Activated effector memory CD4-positive, alpha-beta T cell treated with anti-CD3 and anti-CD28 coated beads, Interleukin-2, amount 50 U/mL, for 16 hours (primary cell): ENCODE measurements at regions not wholly inside any gene's neighbourhood (a gene's known extent, or its start where the extent isn't known, plus 50 kb on each side); places are given as distances from the start of the nearest gene placed in this dataset.
"Not testable (repeated sequence)": the region's sequence is repeated elsewhere in the genome, so short reads cannot be mapped to it uniquely, and the experiment has no call there.

Experiments used
- DNase-seq: peaks from one replicate; pipeline ENCODE4 v3.0.0-alpha.2; 2020

DNA sequence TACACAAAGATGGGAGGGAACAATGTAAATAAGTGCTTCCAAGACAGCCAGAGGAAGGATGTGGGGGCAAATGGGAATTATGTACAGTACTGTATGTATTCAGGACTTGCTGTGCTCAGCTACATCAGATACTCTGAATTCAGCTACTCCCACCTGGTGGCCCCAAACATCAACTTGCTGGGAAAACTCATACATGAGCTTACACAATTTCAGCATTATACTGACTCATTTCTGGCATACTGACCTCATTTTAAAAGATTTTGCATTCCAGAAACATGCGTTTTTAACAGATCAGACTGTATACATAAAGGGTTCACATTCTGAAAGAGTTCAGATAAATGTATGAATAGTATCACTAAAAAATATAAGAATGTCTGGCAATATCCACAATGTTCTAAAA lies 59.7 kb downstream of the GPX5 start:
- DNase-seq: no peak

GRCh38 chr6:28586324-28586723 lies 60.6 kb downstream of the GPX5 start:
- DNase-seq: no peak

DNA sequence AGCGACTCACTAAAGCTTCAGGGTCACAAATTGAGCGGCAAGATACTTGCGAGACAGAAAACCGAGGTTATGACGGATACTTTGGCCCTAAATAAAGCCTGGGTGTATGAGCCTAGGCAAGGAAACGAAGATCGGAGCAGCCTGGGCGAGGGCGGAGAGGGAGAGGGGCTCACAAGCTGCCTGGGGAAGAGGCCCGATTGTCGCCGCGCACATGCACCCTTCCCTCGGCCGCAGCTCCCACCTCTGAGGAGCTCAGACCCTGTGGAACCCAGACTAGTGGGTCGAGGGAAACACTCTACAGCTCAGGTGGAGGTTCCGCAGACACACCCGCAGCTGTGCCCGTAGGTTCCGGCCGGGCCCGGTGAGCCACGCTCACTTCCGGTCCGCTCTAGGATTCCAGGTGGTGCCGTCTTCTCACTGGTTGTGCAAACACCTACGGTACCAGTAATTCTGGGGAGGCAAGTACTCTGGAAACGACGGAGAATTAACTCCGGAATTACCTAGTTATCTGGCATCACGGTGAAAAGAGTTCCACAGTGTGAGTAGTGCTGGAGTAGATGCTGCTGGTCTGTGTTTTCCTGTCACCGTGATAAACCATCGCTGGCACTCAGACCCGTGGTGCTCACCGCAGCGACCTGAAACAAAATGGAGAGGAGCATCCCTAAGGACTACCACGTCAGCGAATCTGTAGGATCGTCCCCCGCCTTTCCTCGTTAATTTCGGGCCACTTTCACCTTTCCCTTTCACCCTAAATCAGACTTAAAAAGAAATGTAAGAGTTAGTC lies 61.5 kb downstream of the GPX5 start:
- peak; percentile 83 for DNase-seq

GRCh38 chr6:28587746-28588075 lies 62.0 kb downstream of the GPX5 start:
- DNase-seq: no peak

DNA sequence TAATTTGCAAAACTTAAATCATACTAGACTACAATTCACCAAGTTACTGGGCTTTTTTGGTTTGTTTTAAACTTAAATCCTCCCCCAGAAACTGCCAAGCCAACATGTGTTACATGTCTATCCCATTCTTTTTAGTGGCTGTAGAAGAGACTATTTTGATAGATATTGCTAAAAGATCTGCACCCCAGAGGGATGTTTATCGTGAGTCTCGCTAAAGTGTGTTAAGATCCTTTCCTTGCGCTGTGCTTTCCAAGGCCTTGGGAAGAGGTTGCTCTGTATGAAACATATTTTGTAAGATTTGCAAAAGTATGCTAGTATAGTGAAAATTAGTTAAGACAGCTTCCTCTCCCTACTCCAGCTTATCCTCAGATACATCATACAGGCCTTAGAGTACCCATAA lies 63.0 kb downstream of the GPX5 start:
- DNase-seq: no peak

DNA sequence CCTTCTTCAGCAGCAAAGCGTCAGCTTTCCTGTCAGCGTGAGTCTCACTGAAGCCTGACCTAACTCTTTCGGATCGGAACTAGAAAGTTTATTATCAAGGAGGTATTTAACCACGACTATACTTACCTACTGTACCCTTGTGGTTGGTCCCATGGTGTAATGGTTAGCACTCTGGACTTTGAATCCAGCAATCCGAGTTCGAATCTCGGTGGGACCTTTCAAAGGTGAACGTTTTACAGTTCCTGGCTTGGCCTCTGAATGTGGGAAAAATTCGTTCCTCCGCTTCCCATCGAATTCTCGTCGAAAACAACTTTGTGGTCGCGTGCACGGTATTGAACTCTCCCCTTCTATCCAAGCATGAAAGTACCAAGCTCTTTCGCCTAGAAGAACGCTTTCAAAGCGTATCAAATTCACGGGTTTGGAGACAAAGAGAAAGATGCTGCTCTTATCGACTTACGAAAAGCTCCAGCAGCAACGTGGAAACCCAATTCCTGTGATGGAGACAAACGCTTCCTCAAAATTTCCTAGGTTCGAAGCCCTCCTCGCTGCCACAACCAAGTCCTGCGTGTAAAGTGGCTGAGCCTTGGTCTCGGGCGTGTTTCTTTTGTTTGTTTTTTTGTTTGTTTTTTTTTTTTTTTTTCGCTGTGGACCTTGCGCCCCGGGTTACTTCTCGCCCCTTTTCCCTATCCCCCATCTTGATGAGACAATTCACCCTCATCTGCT lies 63.7 kb downstream of the GPX5 start:
- DNase-seq: no peak

DNA sequence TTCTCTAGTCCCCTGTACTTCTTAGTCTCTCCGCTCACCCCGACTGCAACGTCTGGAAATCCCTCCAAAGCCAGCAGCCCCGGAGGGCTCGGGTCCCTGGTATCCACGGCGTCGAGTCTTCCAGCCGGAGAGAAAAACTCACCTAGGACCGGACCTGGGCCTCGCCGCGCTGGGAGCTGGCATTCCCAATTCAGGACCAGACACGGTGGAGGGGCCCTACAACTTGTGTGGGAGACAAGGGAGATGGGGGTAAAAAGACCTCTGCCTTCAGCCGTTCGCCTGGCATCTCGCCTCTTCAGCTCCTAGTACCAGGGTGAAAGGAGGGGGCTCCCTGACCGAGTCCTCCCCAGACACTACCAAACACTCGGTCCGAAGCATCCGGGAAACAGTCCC lies 64.3 kb downstream of the GPX5 start:
- no peak for DNase-seq

DNA sequence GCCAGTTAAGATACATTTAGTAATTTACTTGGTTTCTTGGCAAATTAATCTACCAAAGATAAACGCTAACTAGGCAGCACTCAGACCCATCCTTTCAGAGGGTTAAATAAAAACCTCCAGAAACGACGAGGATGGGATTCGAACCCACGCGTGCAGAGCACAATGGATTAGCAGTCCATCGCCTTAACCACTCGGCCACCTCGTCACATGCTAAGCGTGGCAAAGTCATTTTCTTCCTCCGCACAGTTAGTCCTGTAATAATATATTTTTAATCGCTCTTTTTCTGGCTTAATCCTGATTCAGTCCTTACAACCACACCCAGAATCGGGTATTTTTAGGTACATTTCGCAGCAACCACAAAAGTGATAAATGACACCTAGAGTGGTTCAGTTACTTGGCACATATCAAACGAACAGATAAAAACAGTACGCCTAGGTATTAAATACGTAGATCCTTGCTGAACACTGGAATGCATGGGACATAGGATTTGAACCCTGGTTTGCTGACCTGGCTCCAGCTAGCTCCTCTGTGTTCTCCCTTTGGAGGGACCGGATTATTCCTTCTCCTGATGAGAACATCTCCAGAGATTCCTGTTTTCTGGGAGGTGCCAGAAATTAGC lies 71.6 kb downstream of the GPX5 start:
- no peak for DNase-seq

DNA sequence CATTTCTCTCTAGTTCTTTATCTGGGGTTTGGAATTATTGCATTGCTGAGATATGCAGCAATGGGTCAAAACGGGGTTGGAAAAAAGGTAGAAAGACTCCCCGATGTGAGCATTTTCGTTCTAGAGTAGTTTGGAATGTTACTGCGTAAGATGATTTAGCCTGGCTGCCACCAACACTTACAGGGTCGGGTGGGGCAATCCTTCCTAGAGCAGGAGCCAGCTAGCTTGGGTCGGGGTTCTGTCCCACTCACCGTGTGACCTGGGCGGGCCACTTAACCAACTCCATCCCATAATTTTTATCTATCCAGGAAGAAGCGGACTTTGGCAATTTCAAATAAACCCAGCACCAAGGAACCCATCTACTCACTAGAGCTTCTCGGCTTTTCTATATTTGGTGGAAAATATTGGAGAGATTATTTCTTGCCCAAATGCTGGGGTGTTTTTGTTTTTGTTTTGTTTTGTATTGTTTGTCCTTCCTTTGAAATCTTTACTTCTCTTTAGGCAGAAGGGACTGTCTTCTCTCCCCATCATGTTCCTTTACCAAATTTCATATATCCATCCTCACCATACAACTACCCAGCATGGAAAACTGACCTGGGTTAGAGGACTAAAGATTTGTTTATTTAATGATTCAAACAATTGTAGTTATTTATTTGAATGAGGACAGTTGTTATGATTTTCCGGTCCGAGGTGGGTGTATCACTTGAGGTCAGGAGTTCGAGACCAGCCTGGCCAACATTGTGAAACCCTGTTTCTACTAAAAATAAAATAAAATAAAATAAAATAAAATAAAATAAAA lies 72.4 kb downstream of the GPX5 start:
- no peak for DNase-seq

DNA sequence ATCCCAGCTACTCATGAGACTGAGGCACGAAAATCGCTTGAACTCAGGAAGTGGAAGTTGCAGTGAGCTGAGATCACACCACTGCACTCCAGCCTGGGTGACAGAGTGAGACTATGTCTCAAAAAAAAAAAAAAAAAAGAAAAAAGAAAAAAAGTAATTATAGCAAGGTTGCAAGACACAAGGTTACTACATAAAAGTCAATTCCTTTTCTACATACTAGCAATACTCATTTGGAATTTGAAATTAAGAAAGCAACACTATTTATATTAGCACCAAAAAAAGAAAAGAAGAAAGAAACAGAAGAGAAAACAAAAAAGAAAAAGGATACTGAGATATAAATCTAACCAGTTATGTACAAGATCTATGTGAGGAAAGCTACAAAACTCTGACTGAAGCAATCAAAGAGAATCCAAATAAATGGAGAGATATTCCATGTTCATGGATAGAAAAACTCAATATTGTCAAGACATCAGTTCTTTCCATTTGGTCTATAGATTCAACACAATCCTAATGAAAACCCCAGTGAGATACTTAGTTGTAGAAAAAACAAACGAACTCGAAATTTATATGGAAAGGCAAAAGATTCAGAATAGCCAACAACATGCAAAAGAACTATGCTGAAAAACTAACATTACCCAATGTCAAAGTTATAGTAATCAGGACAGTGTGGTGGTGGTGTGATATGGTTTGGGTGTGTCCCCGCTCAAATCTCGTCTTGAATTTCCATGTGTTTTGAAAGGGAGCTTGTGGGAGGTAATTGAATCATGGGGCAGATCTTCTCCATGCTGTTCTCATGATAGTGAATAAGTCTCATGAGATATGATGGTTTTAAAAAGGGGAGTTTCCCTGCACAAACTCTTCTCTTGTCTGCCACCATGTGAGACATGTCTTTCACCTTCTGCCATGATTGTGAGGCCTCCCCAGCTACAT lies 73.3 kb downstream of the GPX5 start:
- DNase-seq: no peak

- no peak for DNase-seq
Measured at GRCh38 chr6:28600245-28600644, 74.6 kb downstream of the GPX5 start.

GRCh38 chr6:28603891-28604290 lies 78.2 kb downstream of the GPX5 start:
- DNase-seq: no peak

GRCh38 chr6:28606424-28607391 lies 81.0 kb downstream of the GPX5 start:
- DNase-seq: no peak

- DNase-seq: no peak
Measured at GRCh38 chr6:28607990-28608389, 82.3 kb downstream of the GPX5 start.

DNA sequence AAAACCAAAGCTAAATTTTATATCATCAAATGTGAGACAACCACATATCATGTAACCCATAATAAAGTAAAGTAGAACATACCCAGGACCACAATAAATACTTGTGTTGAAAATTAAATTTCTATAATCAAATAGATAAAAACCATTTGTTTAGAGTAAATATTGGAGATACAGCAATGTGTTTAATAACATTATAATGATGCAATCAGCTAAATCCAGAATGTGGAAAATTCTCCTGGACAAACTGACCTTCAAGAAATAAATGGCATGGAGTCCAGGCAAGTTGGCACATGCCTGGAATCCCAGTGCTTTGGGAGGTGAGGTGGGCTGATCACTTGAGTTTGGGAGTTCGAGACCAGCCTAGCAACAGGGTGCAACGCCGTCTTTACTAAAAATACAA lies 84.0 kb downstream of the GPX5 start:
- no peak for DNase-seq

DNA sequence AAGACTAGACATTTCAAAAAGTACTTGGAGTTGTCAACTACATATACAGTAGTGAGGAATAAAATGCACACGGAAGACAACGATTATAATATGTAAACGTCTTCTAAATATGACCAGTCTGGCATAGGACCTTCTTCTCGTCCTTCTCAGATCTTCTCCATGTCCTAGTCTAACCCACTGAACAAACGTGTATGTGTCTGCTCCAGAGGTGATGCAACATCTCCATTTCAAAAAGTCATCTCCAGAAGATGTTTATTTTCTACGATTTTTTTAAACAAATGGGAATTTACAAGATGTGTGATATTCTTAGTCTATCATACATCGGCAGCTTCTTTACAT lies 89.9 kb downstream of the GPX5 start:
- DNase-seq: no peak

DNA sequence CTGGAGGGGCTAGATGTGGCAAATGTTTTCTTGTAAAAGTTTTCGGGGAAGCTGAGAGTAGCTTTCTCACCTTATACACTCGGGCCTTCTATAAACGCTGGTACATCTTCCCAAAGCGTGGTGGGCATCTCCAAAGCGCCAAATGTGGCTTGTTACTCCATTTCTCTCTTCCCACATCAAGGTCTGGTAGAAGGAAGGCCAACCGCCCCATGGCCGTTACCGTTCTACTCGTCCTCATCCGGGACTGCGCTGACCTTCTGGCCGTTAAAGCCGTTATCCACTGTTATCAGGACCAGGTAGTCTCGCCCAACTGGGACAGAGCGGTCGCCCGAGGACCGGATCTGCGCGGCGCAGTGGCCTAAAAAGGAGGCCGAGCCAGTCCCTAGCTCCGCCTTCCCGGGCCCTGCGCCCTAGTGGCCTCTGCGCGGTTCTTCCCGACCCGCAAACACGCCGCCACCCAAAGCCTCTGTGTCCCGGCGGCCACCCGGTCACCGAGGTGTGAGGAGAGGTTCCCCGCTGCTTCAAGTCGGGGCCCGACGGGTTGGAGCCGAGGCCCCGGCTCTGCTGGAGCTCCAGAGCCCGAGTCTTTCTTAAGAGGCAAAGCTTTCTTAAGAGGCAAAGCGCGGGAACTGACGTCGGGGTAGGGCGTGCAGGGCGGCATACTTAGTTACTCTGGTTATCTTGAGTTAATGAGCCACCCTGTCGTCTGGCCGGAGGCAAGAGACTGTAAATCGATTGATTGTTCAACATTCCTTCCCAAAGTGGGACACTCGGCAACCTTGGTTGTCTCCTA lies 90.5 kb downstream of the GPX5 start:
- DNase-seq: no peak

- DNase-seq: no peak
Measured at GRCh38 chr6:28618898-28619555, 93.3 kb downstream of the GPX5 start.

GRCh38 chr6:28621268-28621667 lies 95.6 kb downstream of the GPX5 start:
- DNase-seq: not testable (repeated sequence)

GRCh38 chr6:28623242-28623641 lies 97.6 kb downstream of the GPX5 start:
- not testable (repeated sequence) for DNase-seq
